Effector CD4-positive, alpha-beta T cell (primary cell): ENCODE measurements at regions not wholly inside any gene's neighbourhood (a gene's known extent, or its start where the extent isn't known, plus 50 kb on each side); places are given as distances from the start of the nearest gene placed in this dataset.
"Not testable (repeated sequence)": the region's sequence is repeated elsewhere in the genome, so short reads cannot be mapped to it uniquely, and the experiment has no call there.

Source experiments
- DNase-seq: peaks from one replicate; pipeline ENCODE4 v3.0.0-alpha.2; 2020

GRCh38 chr14:88985654-88986053 lies 161.2 kb downstream of the TTC8 start:
- no peak for DNase-seq

- no peak for DNase-seq
Observed at GRCh38 chr14:88986146-88986841, 161.8 kb downstream of the TTC8 start.

- not testable (repeated sequence) for DNase-seq
Observed at GRCh38 chr14:88986908-88987307, 162.5 kb downstream of the TTC8 start.

GRCh38 chr14:88987516-88987915 lies 163.1 kb downstream of the TTC8 start:
- DNase-seq = no peak

GRCh38 chr14:88989911-88990310 lies 165.5 kb downstream of the TTC8 start:
- no peak for DNase-seq

- DNase-seq = no peak
Observed at GRCh38 chr14:88990856-88991255, 166.4 kb downstream of the TTC8 start.

- DNase-seq = no peak
Observed at GRCh38 chr14:88992011-88992410, 167.6 kb downstream of the TTC8 start.

GRCh38 chr14:88993946-88994345 lies 169.5 kb downstream of the TTC8 start:
- no peak for DNase-seq

GRCh38 chr14:88995437-88996198 lies 171.2 kb downstream of the TTC8 start:
- DNase-seq = no peak

- no peak for DNase-seq
Observed at GRCh38 chr14:88998027-88998426, 173.6 kb downstream of the TTC8 start.

- no peak for DNase-seq
Observed at GRCh38 chr14:88999137-88999536, 174.7 kb downstream of the TTC8 start.

- DNase-seq = no peak
Observed at GRCh38 chr14:89000007-89000942, 175.8 kb downstream of the TTC8 start.

GRCh38 chr14:89004166-89004565 lies 179.7 kb downstream of the TTC8 start:
- no peak for DNase-seq

- DNase-seq = no peak
Observed at GRCh38 chr14:89007906-89008305, 183.5 kb downstream of the TTC8 start.

- no peak for DNase-seq
Observed at GRCh38 chr14:89011355-89012281, 187.2 kb downstream of the TTC8 start.

GRCh38 chr14:89012282-89013097 lies 188.0 kb downstream of the TTC8 start:
- DNase-seq = no peak

- no peak for DNase-seq
Observed at GRCh38 chr14:89013098-89013504, 188.7 kb downstream of the TTC8 start.

- no peak for DNase-seq
Observed at GRCh38 chr14:89013698-89014568, 189.5 kb downstream of the TTC8 start.

GRCh38 chr14:89014569-89014850 lies 190.1 kb downstream of the TTC8 start:
- no peak for DNase-seq

GRCh38 chr14:89015016-89015415 lies 190.6 kb downstream of the TTC8 start:
- DNase-seq = no peak
